ENCODE measurements at regions not wholly inside any gene's neighbourhood (a gene's known extent, or its start where the extent isn't known, plus 50 kb on each side); places are given as distances from the start of the nearest gene placed in this dataset.

DNA sequence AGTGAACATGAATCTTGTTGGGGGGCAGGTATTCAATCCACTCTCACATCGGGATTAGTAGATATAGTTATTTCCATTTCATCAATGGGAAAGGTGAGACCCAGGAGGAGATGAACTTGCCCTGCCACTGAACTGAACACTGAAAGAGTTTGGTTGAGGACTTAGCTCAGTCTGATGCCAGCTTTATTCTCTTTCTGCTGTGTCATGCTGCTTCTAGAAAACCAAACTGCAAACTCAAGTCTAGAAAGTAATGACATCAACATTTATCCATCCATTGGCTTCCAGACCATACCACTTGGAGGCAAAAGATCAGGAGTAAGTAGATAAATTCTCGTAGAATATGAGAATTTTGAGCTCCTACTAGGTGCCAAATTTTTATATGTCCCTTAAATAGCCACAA lies 288.0 kb upstream of the CTNNB1 start:
- TF ChIP-seq, protein P1, sequence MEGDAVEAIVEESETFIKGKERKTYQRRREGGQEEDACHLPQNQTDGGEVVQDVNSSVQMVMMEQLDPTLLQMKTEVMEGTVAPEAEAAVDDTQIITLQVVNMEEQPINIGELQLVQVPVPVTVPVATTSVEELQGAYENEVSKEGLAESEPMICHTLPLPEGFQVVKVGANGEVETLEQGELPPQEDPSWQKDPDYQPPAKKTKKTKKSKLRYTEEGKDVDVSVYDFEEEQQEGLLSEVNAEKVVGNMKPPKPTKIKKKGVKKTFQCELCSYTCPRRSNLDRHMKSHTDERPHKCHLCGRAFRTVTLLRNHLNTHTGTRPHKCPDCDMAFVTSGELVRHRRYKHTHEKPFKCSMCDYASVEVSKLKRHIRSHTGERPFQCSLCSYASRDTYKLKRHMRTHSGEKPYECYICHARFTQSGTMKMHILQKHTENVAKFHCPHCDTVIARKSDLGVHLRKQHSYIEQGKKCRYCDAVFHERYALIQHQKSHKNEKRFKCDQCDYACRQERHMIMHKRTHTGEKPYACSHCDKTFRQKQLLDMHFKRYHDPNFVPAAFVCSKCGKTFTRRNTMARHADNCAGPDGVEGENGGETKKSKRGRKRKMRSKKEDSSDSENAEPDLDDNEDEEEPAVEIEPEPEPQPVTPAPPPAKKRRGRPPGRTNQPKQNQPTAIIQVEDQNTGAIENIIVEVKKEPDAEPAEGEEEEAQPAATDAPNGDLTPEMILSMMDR (IDR thresholded peaks at IDR 0.05) = no peak
- TF ChIP-seq POLR2A (IDR thresholded peaks at IDR 0.05) = no peak

All from esophagus squamous epithelium (tissue), 4 donors.